ENCODE measurements at regions not wholly inside any gene's neighbourhood (a gene's known extent, or its start where the extent isn't known, plus 50 kb on each side); places are given as distances from the start of the nearest gene placed in this dataset.

GRCh38 chr6:22627644-22628043 lies 58.3 kb downstream of the HDGFL1 start:
- TF ChIP-seq CTCF (IDR thresholded peaks at IDR 0.05; ENCODE audit: low read length) (no peak), EZH2 (IDR thresholded peaks at IDR 0.05; ENCODE audit: borderline replicate concordance, low read length) (no peak)

Measured in OCI-LY1 (cell line).